ENCODE measurements at regions not wholly inside any gene's neighbourhood (a gene's known extent, or its start where the extent isn't known, plus 50 kb on each side); places are given as distances from the start of the nearest gene placed in this dataset.

- TF ChIP-seq CTCF (IDR thresholded peaks at IDR 0.05) (no peak), EP300 (IDR thresholded peaks at IDR 0.05) (no peak), POLR2A (IDR thresholded peaks at IDR 0.05) (no peak)
Observed at GRCh38 chr7:69482676-69483075, 115.6 kb upstream of the AUTS2 start.

Data from ovary (tissue), 3 donors.